ENCODE measurements at regions not wholly inside any gene's neighbourhood (a gene's known extent, or its start where the extent isn't known, plus 50 kb on each side); places are given as distances from the start of the nearest gene placed in this dataset.
"Not testable (repeated sequence)": the region's sequence is repeated elsewhere in the genome, so short reads cannot be mapped to it uniquely, and the experiment has no call there.

- no peak for DNase-seq (ENCODE audit: low read depth in 1 of 2, low spot score in 1 of 2)
- H3K27ac ChIP-seq (replicated peaks) = no peak overlapping the region
- no peaks in the 10 kb centered on the region for H3K27me3 ChIP-seq (ENCODE audit: insufficient read depth, poor library complexity, severe bottlenecking)
- TF ChIP-seq CTCF (IDR thresholded peaks at IDR 0.05; ENCODE audit: insufficient read depth, low read length) (no peak), REST (IDR thresholded peaks at IDR 0.05; ENCODE audit: insufficient replicate concordance, low read depth) (no peak), POLR2AphosphoS5 (IDR thresholded peaks at IDR 0.05; ENCODE audit: low read depth) (no peak), SPI1 (IDR thresholded peaks at IDR 0.05; ENCODE audit: borderline replicate concordance, low read depth) (no peak), GABPA (IDR thresholded peaks at IDR 0.05; ENCODE audit: low read depth) (no peak)
- no peak overlapping the region for H3K4me3 ChIP-seq (replicated peaks; ENCODE audit: insufficient read depth, low read length)
These were observed 670.1 kb upstream of the LRRN3 start for GRCh38 chr7:110420788-110421187.

GRCh38 chr7:110421490-110422241, 669.3 kb upstream of the LRRN3 start:
- H3K27ac ChIP-seq (replicated peaks) = no peak overlapping the region
- no peak for DNase-seq (ENCODE audit: low read depth in 1 of 2, low spot score in 1 of 2)
- no peaks in the 10 kb centered on the region for H3K27me3 ChIP-seq (ENCODE audit: insufficient read depth, poor library complexity, severe bottlenecking)
- TF ChIP-seq SPI1 (IDR thresholded peaks at IDR 0.05; ENCODE audit: borderline replicate concordance, low read depth) = no peak
- no peak for TF ChIP-seq POLR2AphosphoS5 (IDR thresholded peaks at IDR 0.05; ENCODE audit: low read depth)
- TF ChIP-seq REST (IDR thresholded peaks at IDR 0.05; ENCODE audit: insufficient replicate concordance, low read depth) = no peak
- TF ChIP-seq CTCF (IDR thresholded peaks at IDR 0.05; ENCODE audit: insufficient read depth, low read length) = no peak
- TF ChIP-seq GABPA (IDR thresholded peaks at IDR 0.05; ENCODE audit: low read depth) = no peak
- no peak overlapping the region for H3K4me3 ChIP-seq (replicated peaks; ENCODE audit: insufficient read depth, low read length)

GRCh38 chr7:110432061-110432553, 658.8 kb upstream of the LRRN3 start:
- no peak for DNase-seq (ENCODE audit: low read depth in 1 of 2, low spot score in 1 of 2)
- Histone ChIP-seq H3K27me3 (ENCODE audit: insufficient read depth, poor library complexity, severe bottlenecking) (no peaks in the 10 kb centered on the region), H3K4me3 (replicated peaks; ENCODE audit: insufficient read depth, low read length) (no peak overlapping the region), H3K27ac (replicated peaks) (no peak overlapping the region)
- TF ChIP-seq CTCF (IDR thresholded peaks at IDR 0.05; ENCODE audit: insufficient read depth, low read length) (no peak), SPI1 (IDR thresholded peaks at IDR 0.05; ENCODE audit: borderline replicate concordance, low read depth) (no peak), POLR2AphosphoS5 (IDR thresholded peaks at IDR 0.05; ENCODE audit: low read depth) (no peak), REST (IDR thresholded peaks at IDR 0.05; ENCODE audit: insufficient replicate concordance, low read depth) (no peak), GABPA (IDR thresholded peaks at IDR 0.05; ENCODE audit: low read depth) (no peak)

- not testable (repeated sequence) for H3K27me3 ChIP-seq (ENCODE audit: insufficient read depth, poor library complexity, severe bottlenecking); H3K27ac ChIP-seq (replicated peaks); H3K4me3 ChIP-seq (replicated peaks; ENCODE audit: insufficient read depth, low read length); DNase-seq (ENCODE audit: low read depth in 1 of 2, low spot score in 1 of 2)
These were observed 652.0 kb upstream of the LRRN3 start for GRCh38 chr7:110438926-110439325.

All from HL-60 (cell line).